ENCODE measurements at regions not wholly inside any gene's neighbourhood (a gene's known extent, or its start where the extent isn't known, plus 50 kb on each side); places are given as distances from the start of the nearest gene placed in this dataset.

DNA sequence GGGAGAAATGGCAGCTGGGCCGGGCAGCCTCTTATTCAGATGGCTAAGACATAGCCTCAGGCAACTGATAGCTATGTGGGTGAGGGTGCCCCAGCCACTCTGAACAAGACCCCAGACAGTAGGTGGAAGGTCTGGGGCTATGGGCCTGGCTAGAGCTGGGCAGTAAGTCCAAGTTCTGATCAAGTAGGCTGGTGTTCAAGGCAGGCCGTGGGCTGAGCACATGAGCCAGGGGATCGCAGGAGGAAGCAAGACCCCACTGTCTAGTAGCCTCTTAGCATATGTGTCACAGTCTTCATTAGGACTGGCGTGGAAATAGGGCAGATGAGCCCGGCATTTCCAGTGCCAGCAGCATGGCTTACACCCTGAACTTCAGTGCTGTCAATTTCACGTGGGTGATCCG is 192.1 kb downstream of the ADAMTS15 start:
- Histone ChIP-seq H3K27me3 (ENCODE audit: control insufficient read depth in 1 of 2, insufficient read depth in 2 of 2, low read length in 2 of 2) (no peaks in the 10 kb centered on the region), H3K27ac (ENCODE audit: low read depth in 2 of 2, low read length in 1 of 2) (no peak overlapping the region), H3K4me1 (ENCODE audit: control insufficient read depth in 2 of 2, insufficient read depth in 2 of 2, low read length in 1 of 2) (no peaks in the 10 kb centered on the region), H3K9me3 (ENCODE audit: control insufficient read depth in 2 of 2, insufficient read depth in 1 of 2, low read depth in 1 of 2, low read length in 1 of 2) (no peaks in the 10 kb centered on the region), H3K36me3 (ENCODE audit: control insufficient read depth in 2 of 2, insufficient read depth in 2 of 2, low read length in 1 of 2) (no peaks in the 10 kb centered on the region), H3K4me3 (ENCODE audit: low read depth in 1 of 2, low read length in 2 of 2) (no peak overlapping the region)
- WGBS, 2 donors = 92 to 93% methylated on average over 7 of the region's 7 CpGs

DNA sequence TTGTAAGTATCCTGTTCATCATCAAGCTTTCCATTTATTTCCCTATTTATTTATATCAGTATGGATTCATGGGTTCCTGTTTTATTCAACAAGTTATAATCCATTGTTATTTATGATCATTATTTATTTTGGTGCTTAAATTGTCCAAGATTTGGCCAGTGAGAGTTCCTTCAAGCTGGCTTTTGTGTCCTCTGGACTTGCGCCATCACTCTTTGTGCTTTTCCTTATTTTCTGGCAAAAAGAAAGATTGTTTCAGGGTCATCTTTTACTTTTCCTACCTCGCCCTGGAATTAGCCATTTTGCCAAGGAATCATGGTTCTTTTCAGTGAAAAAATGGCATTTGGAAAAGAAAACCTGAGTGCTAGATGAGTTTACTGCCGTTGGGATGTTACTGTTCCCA is 193.4 kb downstream of the ADAMTS15 start:
- Histone ChIP-seq H3K4me3 (ENCODE audit: low read depth in 1 of 2, low read length in 2 of 2) (no peak overlapping the region), H3K9me3 (ENCODE audit: control insufficient read depth in 2 of 2, insufficient read depth in 1 of 2, low read depth in 1 of 2, low read length in 1 of 2) (no peaks in the 10 kb centered on the region), H3K36me3 (ENCODE audit: control insufficient read depth in 2 of 2, insufficient read depth in 2 of 2, low read length in 1 of 2) (no peaks in the 10 kb centered on the region), H3K27ac (ENCODE audit: low read depth in 2 of 2, low read length in 1 of 2) (no peak overlapping the region), H3K4me1 (ENCODE audit: control insufficient read depth in 2 of 2, insufficient read depth in 2 of 2, low read length in 1 of 2) (no peaks in the 10 kb centered on the region), H3K27me3 (ENCODE audit: control insufficient read depth in 1 of 2, insufficient read depth in 2 of 2, low read length in 2 of 2) (no peaks in the 10 kb centered on the region)
- WGBS, 2 donors = 85 to 89% methylated on average over 3 of the region's 3 CpGs

DNA sequence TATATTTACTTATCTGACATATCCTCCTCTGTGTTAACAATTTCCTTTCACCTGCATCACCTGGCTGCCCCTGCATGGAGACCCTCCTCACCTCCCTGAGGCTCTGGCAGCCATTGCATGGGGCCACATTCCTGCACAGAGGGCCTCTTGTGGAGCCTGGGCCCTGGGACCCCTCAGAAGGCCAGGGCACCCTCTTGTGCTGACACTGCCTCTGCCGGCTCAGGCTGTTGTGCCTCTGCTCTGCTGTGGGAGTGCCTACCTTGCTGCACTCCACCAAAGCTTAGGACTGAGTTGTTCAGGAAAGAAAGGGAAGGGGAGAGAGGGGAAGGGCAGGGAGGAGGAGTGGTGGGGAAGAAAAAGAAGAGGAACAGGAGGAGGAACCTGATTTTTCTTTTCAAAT is 194.5 kb downstream of the ADAMTS15 start:
- Histone ChIP-seq H3K4me1 (ENCODE audit: control insufficient read depth in 2 of 2, insufficient read depth in 2 of 2, low read length in 1 of 2) (no peaks in the 10 kb centered on the region), H3K4me3 (ENCODE audit: low read depth in 1 of 2, low read length in 2 of 2) (no peak overlapping the region), H3K36me3 (ENCODE audit: control insufficient read depth in 2 of 2, insufficient read depth in 2 of 2, low read length in 1 of 2) (no peaks in the 10 kb centered on the region), H3K27ac (ENCODE audit: low read depth in 2 of 2, low read length in 1 of 2) (no peak overlapping the region), H3K27me3 (ENCODE audit: control insufficient read depth in 1 of 2, insufficient read depth in 2 of 2, low read length in 2 of 2) (no peaks in the 10 kb centered on the region), H3K9me3 (ENCODE audit: control insufficient read depth in 2 of 2, insufficient read depth in 1 of 2, low read depth in 1 of 2, low read length in 1 of 2) (no peaks in the 10 kb centered on the region)
- 84 to 90% methylated on average over 1 of the region's 1 CpG for WGBS, 2 donors

DNA sequence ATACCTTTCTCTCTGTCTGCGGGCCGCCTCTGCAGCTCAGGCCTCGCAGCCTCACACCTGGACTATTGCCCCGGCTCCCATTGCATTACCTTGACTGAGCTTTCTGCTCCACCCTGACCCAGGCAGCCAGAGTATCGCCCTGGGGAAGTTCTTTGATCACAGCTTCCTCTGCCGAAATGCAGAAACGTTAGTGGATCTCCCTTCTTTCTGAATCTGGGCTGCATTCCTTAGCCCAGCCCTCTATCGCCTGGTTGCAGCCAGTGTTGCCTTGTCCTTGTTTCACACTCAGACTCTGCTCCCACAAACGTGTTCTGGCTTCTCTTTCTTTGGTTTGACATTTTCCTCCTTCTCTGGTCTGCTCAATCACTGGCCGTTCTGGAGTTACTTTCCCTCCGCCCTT is 195.7 kb downstream of the ADAMTS15 start:
- Histone ChIP-seq H3K27ac (ENCODE audit: low read depth in 2 of 2, low read length in 1 of 2) (no peak overlapping the region), H3K27me3 (ENCODE audit: control insufficient read depth in 1 of 2, insufficient read depth in 2 of 2, low read length in 2 of 2) (no peaks in the 10 kb centered on the region), H3K4me3 (ENCODE audit: low read depth in 1 of 2, low read length in 2 of 2) (no peak overlapping the region), H3K4me1 (ENCODE audit: control insufficient read depth in 2 of 2, insufficient read depth in 2 of 2, low read length in 1 of 2) (no peaks in the 10 kb centered on the region), H3K9me3 (ENCODE audit: control insufficient read depth in 2 of 2, insufficient read depth in 1 of 2, low read depth in 1 of 2, low read length in 1 of 2) (no peaks in the 10 kb centered on the region), H3K36me3 (ENCODE audit: control insufficient read depth in 2 of 2, insufficient read depth in 2 of 2, low read length in 1 of 2) (no peaks in the 10 kb centered on the region)
- 40 to 47% methylated on average over 11 of the region's 11 CpGs for WGBS, 2 donors

DNA sequence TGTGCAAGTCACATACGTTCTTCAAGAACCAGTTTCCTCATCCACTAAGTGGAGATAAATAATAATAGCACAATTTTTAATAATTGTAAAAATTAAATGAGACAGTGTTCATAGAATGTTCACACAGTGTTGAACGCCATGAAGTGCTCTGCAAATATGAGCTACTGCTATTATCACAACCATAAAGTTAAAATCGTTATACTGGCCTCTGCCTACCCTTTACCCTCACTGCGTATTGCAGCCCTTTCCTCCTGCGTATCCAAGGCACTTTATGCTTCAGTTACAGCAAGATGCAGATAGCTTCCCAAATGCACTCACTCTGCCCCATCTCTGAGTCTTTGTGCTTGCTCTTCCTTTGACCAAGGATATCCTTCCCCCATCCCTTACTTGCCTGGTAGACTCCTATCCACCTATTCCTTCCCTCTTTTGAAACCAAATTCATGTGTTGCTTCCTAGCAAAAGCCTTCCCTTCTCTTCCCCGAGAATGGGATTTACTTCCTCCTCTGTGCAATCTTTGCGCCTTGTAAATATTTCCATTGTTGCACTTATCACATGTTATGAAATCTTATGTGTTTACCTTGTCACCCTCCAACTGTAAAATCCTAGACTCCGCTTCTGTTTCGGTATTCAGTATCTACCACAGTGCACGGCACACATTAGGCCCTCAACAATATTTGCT is 196.9 kb downstream of the ADAMTS15 start:
- H3K4me1 ChIP-seq (ENCODE audit: control insufficient read depth in 2 of 2, insufficient read depth in 2 of 2, low read length in 1 of 2) = no peaks in the 10 kb centered on the region

DNA sequence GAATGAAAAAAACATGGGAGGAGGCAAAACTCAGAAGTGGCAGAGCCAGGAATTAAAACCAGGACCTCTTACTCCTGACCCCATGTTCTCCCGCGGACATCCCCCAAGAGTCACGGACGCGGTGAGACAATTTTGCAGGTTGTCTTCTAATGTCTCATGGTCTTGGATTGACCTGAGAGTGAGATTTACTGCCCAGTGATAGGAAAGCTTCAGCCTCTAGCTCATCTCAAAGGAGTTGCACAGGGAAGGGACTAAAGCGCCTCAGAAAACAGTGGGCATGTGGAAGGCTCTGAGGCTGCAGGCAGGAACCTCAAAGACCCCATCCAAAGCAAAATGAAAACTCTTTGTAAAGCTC is 197.4 kb downstream of the ADAMTS15 start:
- Histone ChIP-seq H3K27ac (ENCODE audit: low read depth in 2 of 2, low read length in 1 of 2) (no peak overlapping the region), H3K4me1 (ENCODE audit: control insufficient read depth in 2 of 2, insufficient read depth in 2 of 2, low read length in 1 of 2) (peaks cover 0 to under 1% of the 10 kb centered on the region in 2 donors), H3K4me3 (ENCODE audit: low read depth in 1 of 2, low read length in 2 of 2) (no peak overlapping the region), H3K27me3 (ENCODE audit: control insufficient read depth in 1 of 2, insufficient read depth in 2 of 2, low read length in 2 of 2) (no peaks in the 10 kb centered on the region), H3K9me3 (ENCODE audit: control insufficient read depth in 2 of 2, insufficient read depth in 1 of 2, low read depth in 1 of 2, low read length in 1 of 2) (no peaks in the 10 kb centered on the region), H3K36me3 (ENCODE audit: control insufficient read depth in 2 of 2, insufficient read depth in 2 of 2, low read length in 1 of 2) (no peaks in the 10 kb centered on the region)
- 92 to 95% methylated on average over 6 of the region's 6 CpGs for WGBS, 2 donors

More for the DNA sequence above, 196.9 kb downstream of the ADAMTS15 start:
- 77 to 91% methylated on average over 10 of the region's 10 CpGs for WGBS, 2 donors
- H3K9me3 ChIP-seq (ENCODE audit: control insufficient read depth in 2 of 2, insufficient read depth in 1 of 2, low read depth in 1 of 2, low read length in 1 of 2) = no peaks in the 10 kb centered on the region
- H3K27ac ChIP-seq (ENCODE audit: low read depth in 2 of 2, low read length in 1 of 2) = no peak overlapping the region
- H3K36me3 ChIP-seq (ENCODE audit: control insufficient read depth in 2 of 2, insufficient read depth in 2 of 2, low read length in 1 of 2) = no peaks in the 10 kb centered on the region
- H3K27me3 ChIP-seq (ENCODE audit: control insufficient read depth in 1 of 2, insufficient read depth in 2 of 2, low read length in 2 of 2) = no peaks in the 10 kb centered on the region
- no peak overlapping the region for H3K4me3 ChIP-seq (ENCODE audit: low read depth in 1 of 2, low read length in 2 of 2)

DNA sequence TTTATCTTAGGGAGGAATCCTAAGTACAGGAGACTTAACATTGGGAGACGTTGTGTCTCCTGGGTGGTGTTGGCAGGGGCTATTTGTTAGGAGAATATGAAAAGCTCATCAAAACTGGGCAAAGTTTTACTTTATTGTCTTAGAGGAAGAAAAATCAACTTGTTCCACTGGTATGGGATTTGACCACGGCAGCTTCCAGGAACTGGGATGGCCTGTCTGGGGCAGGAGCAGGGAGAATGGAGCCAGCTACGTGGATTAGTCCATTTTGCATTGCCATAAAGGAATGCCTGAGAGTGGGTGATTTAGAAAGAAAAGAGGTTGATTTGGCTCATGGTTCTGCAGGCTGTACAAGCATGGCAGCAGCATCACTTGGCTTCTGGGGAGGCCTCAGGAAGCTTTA is 198.4 kb downstream of the ADAMTS15 start:
- no peaks in the 10 kb centered on the region for H3K9me3 ChIP-seq (ENCODE audit: control insufficient read depth in 2 of 2, insufficient read depth in 1 of 2, low read depth in 1 of 2, low read length in 1 of 2)
- no peaks in the 10 kb centered on the region for H3K27me3 ChIP-seq (ENCODE audit: control insufficient read depth in 1 of 2, insufficient read depth in 2 of 2, low read length in 2 of 2)
- 61 to 75% methylated on average over 3 of the region's 3 CpGs for WGBS, 2 donors
- H3K4me1 ChIP-seq (ENCODE audit: control insufficient read depth in 2 of 2, insufficient read depth in 2 of 2, low read length in 1 of 2) = peaks cover 0 to 4% of the 10 kb centered on the region in 2 donors
- H3K27ac ChIP-seq (ENCODE audit: low read depth in 2 of 2, low read length in 1 of 2) = no peak overlapping the region
- H3K36me3 ChIP-seq (ENCODE audit: control insufficient read depth in 2 of 2, insufficient read depth in 2 of 2, low read length in 1 of 2) = no peaks in the 10 kb centered on the region
- no peak overlapping the region for H3K4me3 ChIP-seq (ENCODE audit: low read depth in 1 of 2, low read length in 2 of 2)

DNA sequence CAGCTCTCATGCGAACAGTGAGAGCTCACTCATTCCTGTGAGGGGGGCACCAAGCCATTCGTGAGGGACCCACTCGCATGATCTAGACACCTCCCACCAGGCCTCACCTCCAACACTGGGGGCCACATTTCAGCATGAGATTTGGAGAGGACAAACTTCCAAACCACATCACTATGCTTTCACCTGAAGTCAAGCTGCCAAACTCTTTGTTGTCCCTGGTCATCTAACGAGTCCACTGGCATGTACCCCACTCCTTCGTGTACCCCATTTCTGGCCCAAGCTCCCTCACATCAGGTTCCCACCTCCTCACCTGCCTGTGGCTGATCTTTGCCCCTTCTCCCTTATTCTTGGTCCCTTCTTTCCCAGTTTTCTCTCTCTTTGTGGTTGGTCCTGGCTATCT is 198.9 kb downstream of the ADAMTS15 start:
- peak overlapping the region in 1 of 2 donors; percentile 24 for H3K27ac ChIP-seq (ENCODE audit: low read depth in 2 of 2, low read length in 1 of 2)
- no peak overlapping the region for H3K4me3 ChIP-seq (ENCODE audit: low read depth in 1 of 2, low read length in 2 of 2)
- H3K9me3 ChIP-seq (ENCODE audit: control insufficient read depth in 2 of 2, insufficient read depth in 1 of 2, low read depth in 1 of 2, low read length in 1 of 2) = no peaks in the 10 kb centered on the region
- H3K27me3 ChIP-seq (ENCODE audit: control insufficient read depth in 1 of 2, insufficient read depth in 2 of 2, low read length in 2 of 2) = no peaks in the 10 kb centered on the region
- 94 to 95% methylated on average over 5 of the region's 5 CpGs for WGBS, 2 donors
- peaks cover 0 to 4% of the 10 kb centered on the region in 2 donors for H3K4me1 ChIP-seq (ENCODE audit: control insufficient read depth in 2 of 2, insufficient read depth in 2 of 2, low read length in 1 of 2)
- H3K36me3 ChIP-seq (ENCODE audit: control insufficient read depth in 2 of 2, insufficient read depth in 2 of 2, low read length in 1 of 2) = no peaks in the 10 kb centered on the region

DNA sequence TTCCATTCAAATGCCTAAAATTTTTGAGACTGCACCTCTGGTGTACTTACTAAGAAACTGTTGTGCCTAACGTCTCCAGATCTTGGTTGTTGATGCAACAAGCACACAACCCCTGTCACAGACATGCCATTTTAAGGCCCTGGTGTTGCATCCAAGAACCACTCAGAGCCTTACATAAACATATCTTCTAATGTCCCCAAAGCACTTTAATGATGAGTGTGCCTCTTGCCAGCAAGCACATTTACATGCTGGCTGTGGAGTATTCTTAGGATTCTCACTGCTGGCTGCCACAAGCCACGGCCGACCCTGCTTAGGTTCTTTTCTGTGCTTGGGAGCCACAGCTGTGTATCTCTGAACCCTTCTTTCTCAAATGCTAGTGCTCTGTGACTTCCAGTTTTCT is 201.4 kb downstream of the ADAMTS15 start:
- no peak overlapping the region for H3K27ac ChIP-seq (ENCODE audit: low read depth in 2 of 2, low read length in 1 of 2)
- no peaks in the 10 kb centered on the region for H3K36me3 ChIP-seq (ENCODE audit: control insufficient read depth in 2 of 2, insufficient read depth in 2 of 2, low read length in 1 of 2)
- no peaks in the 10 kb centered on the region for H3K9me3 ChIP-seq (ENCODE audit: control insufficient read depth in 2 of 2, insufficient read depth in 1 of 2, low read depth in 1 of 2, low read length in 1 of 2)
- no peaks in the 10 kb centered on the region for H3K27me3 ChIP-seq (ENCODE audit: control insufficient read depth in 1 of 2, insufficient read depth in 2 of 2, low read length in 2 of 2)
- peaks cover 3 to 7% of the 10 kb centered on the region in 2 donors for H3K4me1 ChIP-seq (ENCODE audit: control insufficient read depth in 2 of 2, insufficient read depth in 2 of 2, low read length in 1 of 2)
- WGBS, 2 donors = 66 to 68% methylated on average over 3 of the region's 3 CpGs
- no peak overlapping the region for H3K4me3 ChIP-seq (ENCODE audit: low read depth in 1 of 2, low read length in 2 of 2)

DNA sequence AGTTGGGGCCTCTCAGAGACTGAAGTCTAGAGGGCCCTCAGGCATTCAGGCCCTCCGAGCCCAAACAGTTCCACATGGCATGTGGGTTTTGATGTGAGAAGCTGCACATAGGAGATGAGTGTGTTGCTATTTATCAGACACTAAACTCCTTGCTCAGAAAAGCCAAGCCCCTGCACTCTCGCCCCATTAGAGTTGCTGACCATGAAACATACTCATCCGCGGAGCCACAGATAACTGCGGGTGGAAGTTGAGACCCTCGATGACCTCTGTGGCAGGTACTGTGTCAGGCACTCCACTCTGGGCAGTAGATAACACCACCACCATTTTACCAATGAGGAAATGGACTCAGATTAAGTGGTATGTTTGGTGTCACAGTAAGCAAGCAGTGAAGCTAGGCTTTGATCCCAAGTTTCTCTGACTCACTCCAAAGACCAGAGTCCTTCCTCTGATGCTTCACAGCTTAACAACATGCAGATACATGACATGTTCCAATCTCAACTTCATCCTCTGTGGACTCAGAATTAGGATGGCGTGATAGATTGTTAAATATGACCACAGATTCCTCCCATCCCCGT is 202.1 kb downstream of the ADAMTS15 start:
- 81 to 88% methylated on average over 8 of the region's 8 CpGs for WGBS, 2 donors
- H3K27ac ChIP-seq (ENCODE audit: low read depth in 2 of 2, low read length in 1 of 2) = no peak overlapping the region
- no peak overlapping the region for H3K4me3 ChIP-seq (ENCODE audit: low read depth in 1 of 2, low read length in 2 of 2)
- H3K36me3 ChIP-seq (ENCODE audit: control insufficient read depth in 2 of 2, insufficient read depth in 2 of 2, low read length in 1 of 2) = no peaks in the 10 kb centered on the region
- no peaks in the 10 kb centered on the region for H3K27me3 ChIP-seq (ENCODE audit: control insufficient read depth in 1 of 2, insufficient read depth in 2 of 2, low read length in 2 of 2)
- no peaks in the 10 kb centered on the region for H3K9me3 ChIP-seq (ENCODE audit: control insufficient read depth in 2 of 2, insufficient read depth in 1 of 2, low read depth in 1 of 2, low read length in 1 of 2)
- H3K4me1 ChIP-seq (ENCODE audit: control insufficient read depth in 2 of 2, insufficient read depth in 2 of 2, low read length in 1 of 2) = peaks cover 3 to 7% of the 10 kb centered on the region in 2 donors

Measured in esophagus (tissue), 2 donors.